ENCODE measurements at regions not wholly inside any gene's neighbourhood (a gene's known extent, or its start where the extent isn't known, plus 50 kb on each side); places are given as distances from the start of the nearest gene placed in this dataset.

DNA sequence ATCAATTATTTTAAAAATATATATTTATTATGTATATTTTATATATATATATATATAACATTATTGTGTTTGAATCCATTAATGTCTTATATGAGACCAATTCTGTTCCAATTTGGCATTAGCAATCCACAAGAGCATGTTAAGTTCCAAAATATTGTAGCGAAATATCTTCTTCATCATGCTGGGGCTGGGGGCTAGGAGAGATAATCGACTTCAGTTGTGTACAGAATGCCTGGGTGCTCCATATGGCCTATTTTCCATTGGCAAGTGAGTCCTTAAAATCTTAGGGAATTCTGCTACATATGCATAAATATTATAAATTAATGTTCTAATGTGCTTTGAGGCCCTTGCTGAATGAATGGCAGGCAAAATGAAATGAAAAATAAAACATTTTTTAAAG, 117.7 kb downstream of the PCDH7 start:
- Histone ChIP-seq H2AFZ (ENCODE audit: low read length) (no peak overlapping the region), H3K27ac (ENCODE audit: low read depth, low read length) (no peak overlapping the region), H3K4me2 (ENCODE audit: insufficient read depth in 1 of 2, low read depth in 2 of 2, low read length in 2 of 2) (no peak overlapping the region), H4K5ac (ENCODE audit: insufficient read length, low read depth, low read length) (no peak overlapping the region), H3K9ac (replicated peaks in 1 of 4; ENCODE audit: extremely low read depth in 1 of 4, low read depth in 3 of 4, low read length in 3 of 4) (no peak overlapping the region), H3K79me2 (ENCODE audit: control insufficient read depth in 1 of 2, insufficient read depth in 2 of 2, low read length in 2 of 2) (no peaks in the 10 kb centered on the region), H2BK12ac (ENCODE audit: low read depth, low read length) (no peak overlapping the region), H3K79me1 (ENCODE audit: low read depth, low read length) (no peaks in the 10 kb centered on the region), H4K20me1 (replicated peaks in 1 of 2; ENCODE audit: control insufficient read depth in 1 of 2, insufficient read depth in 2 of 2, low read length in 2 of 2) (no peaks in the 10 kb centered on the region), H3K18ac (ENCODE audit: extremely low read depth, low read length) (no peak overlapping the region), H2BK20ac (ENCODE audit: low read length) (no peak overlapping the region), H3K23ac (ENCODE audit: insufficient read length) (no peak overlapping the region), H3K4me1 (replicated peaks in 1 of 4; ENCODE audit: control insufficient read depth in 3 of 4, insufficient read depth in 4 of 4, low read length in 3 of 4) (peaks cover 0 to 11% (median 4%) of the 10 kb centered on the region in 4 experiments; a peak in 4 of 7 replicates), H3K9me3 (ENCODE audit: insufficient read depth in 2 of 2, low read depth in 1 of 2, low read length in 1 of 2) (no peaks in the 10 kb centered on the region), H4K91ac (replicated peaks; ENCODE audit: insufficient read length, low read length) (no peak overlapping the region), H3K56ac (replicated peaks; ENCODE audit: insufficient read length, low read depth, low read length) (no peak overlapping the region), H2AK5ac (ENCODE audit: low read depth, low read length) (no peak overlapping the region), H3K27me3 (replicated peaks in 1 of 4; ENCODE audit: control insufficient read depth in 3 of 4, extremely low read depth in 1 of 4, insufficient read depth in 3 of 4, low read length in 3 of 4) (no peaks in the 10 kb centered on the region), H2BK15ac (ENCODE audit: low read length) (no peak overlapping the region), H3K14ac (ENCODE audit: insufficient read length) (no peak overlapping the region), H3K36me3 (ENCODE audit: control insufficient read depth in 2 of 4, insufficient read depth in 4 of 4, low read length in 3 of 4) (no peaks in the 10 kb centered on the region), H3K4ac (replicated peaks; ENCODE audit: insufficient read length, low read depth, low read length) (no peak overlapping the region), H2BK5ac (ENCODE audit: low read depth, low read length) (no peak overlapping the region), H3K23me2 (ENCODE audit: low read depth, low read length) (no peaks in the 10 kb centered on the region; the same call in 1 of the 2 replicates), H3K4me3 (ENCODE audit: extremely low read depth in 1 of 4, insufficient read depth in 2 of 4, low read depth in 3 of 4, low read length in 4 of 4) (no peak overlapping the region), H2BK120ac (replicated peaks; ENCODE audit: low read depth, low read length) (no peak overlapping the region), H4K8ac (ENCODE audit: extremely low read depth, insufficient read depth, low read length) (no peak overlapping the region)
- DNase-seq (ENCODE audit: low read depth in 1 of 2, low spot score in 2 of 2) (no peak), FAIRE-seq (no peak)
- CTCF ChIA-PET (ENCODE audit: partially characterized antibody), result no interaction called here
- WGBS, 2 experiments (ENCODE audit: extremely low coverage in 1 of 2, insufficient coverage in 1 of 2, insufficient read length in 1 of 2, insufficient replicate concordance in 2 of 2, low coverage in 1 of 2, low lambda C conversion rate in 2 of 2, missing lambda C conversion rate in 1 of 2), result 95% methylated on average over 2 of the region's 2 CpGs; no CpG with 5 or more reads in 1 of the 2 experiments
- POLR2A ChIA-PET (ENCODE audit: partially characterized antibody), result no interaction called here
- TF ChIP-seq BRCA1 (IDR thresholded peaks at IDR 0.05; ENCODE audit: low read depth, low read length) (no peak), HDAC2 (IDR thresholded peaks at IDR 0.05; ENCODE audit: borderline replicate concordance in 1 of 2, low read depth in 2 of 2, low read length in 2 of 2) (no peak), NANOG (IDR thresholded peaks at IDR 0.05; ENCODE audit: insufficient read depth, low read depth, low read length, poor library complexity, severe bottlenecking) (no peak)
